NCI-H128 (cell line): ENCODE measurements at regions not wholly inside any gene's neighbourhood (a gene's known extent, or its start where the extent isn't known, plus 50 kb on each side); places are given as distances from the start of the nearest gene placed in this dataset.

Experiments used
- DNase-seq: peaks from one replicate; lab custom pipeline; 2025; ENCODE audit not compliant: unreplicated experiment; lab: John Stamatoyannopoulos, UW

DNA sequence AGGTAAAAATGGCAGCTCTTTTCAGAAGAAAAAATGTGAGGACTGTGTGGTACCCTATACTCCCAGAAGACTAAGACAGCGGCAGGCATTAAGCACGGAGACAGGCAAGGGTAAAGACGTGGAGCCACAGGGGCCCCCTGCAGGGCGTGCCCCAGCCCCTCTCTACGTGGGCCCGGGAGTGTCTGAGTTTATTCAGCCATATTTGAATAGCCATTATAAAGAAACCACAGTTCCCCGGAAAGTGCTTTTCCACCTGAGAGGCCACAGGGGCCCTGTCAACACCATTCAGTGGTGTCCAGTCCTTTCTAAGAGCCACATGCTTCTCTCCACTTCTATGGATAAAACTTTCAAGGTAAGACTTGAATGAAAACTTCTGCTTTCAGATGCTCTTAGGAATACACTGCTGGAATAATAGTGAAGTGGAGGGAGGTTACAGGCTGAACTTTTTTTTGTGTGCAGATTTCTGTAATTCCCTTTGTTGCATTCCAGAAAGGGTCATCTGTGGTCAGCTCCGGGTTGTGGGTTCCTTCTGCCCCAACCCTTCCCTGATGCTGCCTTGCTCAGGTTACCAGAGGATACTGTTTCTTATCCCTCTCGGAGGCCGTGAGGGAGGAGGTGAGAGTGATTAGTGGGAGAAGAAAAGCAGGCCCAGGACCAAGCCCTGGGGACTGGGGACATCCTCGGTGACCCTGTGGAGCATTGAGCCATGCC lies 58.4 kb downstream of the SLC25A47 start:
- DNase-seq = no peak

DNA sequence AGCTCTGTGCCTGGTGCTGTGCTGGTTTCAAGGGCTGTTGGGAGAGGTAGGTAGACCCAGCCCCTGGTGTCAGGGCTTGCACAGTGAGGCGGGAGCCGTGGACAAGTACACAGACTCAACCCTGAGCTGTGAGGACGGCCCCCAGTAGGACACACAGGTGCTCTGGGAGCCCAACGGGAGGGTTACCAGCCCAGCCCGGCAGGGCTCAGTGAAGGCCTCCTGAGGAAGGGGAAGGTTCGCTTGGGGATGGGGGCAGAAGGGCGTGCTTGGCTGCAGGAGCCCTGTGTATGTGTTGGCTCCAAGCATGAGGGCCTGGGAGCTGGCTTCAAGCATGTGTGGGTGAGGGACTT lies 58.9 kb downstream of the SLC25A47 start:
- DNase-seq = no peak

DNA sequence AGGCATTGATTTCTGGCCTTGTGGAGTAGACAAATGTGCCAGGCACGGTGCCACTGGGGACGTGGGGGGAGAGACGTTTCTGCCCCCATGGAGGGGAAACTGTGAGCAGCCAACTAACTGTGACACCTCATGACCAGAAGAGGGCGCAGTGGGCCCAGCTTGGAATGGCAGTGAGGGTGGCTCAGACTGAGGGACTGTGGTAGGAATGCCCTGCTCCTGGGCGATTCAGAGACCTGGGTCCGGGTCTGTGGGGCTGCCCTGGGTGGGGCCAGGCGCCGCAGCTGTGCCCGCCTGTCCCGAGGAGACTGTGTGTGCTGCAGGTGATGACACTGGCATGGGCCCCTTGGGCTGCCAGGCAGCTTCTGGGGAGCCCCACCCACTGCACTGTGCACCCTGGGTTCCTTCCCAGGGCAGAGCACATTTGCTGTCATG lies 60.6 kb downstream of the SLC25A47 start:
- DNase-seq = peak; percentile 63

DNA sequence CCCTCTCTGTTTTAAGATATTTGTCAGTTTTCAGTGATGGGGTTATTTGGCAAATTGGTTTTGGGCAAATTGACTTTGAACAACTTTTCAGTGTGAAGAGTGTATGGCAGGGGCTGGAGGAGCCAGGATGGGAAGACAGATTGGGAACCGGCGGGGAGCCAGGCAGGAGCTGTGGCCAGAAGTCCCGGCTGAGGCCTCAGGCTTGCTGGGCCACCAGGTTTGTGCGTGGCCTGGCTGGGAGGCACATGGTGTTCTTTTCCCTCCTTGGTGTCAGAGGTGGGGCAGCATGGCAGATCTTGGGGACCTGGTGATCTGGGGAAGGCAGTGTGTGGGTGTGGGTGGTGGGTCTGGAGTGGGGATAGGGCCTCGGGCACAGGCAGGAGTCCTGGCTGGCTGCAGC lies 61.1 kb downstream of the SLC25A47 start:
- no peak for DNase-seq

DNA sequence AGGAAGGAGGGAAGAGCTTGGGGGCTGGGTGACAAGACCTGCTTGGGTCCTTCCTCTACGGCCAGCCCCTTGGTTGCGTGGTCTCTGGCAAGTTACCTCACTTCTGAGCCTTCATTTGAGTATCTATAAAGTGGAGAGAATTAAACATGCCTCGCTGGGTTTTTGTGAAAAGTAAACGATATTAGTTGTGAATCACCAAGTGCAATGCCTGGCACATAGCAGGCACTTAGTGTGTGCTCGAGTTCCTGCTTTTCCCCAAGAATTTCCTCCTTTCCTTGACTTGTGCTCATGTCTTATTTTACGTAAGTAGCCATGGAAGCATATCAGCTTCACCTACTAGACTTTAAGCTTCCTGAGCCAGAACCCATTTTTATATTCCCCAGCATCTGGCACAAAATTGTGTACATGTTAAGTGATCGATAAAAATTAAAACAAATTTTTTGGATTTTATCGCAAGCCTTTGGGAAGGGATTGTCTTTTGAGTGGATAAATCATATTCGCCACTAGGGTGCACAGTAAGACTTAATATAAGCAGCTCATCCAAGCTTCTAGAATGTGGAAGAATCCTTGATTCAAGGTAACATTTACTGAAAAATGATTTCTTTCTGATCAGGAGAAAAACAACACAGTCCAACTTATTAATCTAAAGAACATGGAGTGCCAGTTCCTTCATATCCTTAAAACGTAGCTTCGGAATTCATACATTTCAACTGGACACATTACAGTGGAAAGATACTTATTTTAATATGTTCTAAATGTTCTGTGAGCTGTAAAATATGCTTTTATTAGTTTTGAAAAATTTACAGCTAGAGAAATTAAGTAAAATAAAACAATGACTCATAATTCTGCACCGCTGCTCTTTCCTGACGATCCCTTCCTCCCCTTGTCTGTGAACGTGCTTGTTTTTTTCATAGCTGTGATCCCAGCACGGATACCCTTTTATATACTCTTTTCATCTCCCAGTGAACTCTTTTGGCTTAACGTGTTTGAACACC lies 62.0 kb downstream of the SLC25A47 start:
- no peak for DNase-seq

DNA sequence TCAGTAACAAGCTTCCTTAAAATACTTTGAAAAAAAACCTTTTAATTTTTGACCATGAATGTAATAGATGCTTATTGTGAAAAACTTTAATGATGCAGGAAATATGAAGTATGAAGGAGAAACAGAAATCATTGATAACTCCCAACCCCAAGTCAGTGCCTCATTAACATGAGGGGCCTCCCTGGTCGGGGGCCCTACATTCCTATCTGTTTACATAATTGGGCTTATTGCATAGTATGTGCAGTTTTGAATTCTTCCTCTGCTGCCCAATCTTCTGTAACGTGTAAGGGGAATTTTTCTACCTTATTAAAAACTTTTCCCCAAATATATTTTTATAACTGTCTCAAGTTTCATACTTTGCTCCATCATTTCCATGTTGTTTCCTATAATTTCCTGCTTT lies 63.0 kb downstream of the SLC25A47 start:
- no peak for DNase-seq

DNA sequence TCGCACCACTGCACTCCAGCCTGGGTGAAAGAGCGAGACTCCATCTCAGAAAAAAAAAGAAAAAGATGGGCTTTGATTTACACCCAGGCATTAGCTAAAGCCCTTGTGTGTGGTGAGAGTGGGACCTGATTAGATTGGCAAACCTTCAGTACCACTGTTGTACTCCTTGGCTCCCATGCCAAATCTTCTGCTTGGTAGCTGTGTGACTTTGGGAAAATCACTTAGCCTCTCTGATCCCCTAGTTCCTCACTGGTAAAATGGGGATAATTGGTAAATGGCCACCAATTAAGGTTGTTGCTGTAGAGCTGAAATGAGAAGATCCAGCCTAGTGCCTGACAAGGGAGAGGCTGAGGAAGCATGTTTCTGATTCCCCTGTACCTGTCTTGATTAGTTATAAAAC lies 63.7 kb downstream of the SLC25A47 start:
- DNase-seq = no peak

DNA sequence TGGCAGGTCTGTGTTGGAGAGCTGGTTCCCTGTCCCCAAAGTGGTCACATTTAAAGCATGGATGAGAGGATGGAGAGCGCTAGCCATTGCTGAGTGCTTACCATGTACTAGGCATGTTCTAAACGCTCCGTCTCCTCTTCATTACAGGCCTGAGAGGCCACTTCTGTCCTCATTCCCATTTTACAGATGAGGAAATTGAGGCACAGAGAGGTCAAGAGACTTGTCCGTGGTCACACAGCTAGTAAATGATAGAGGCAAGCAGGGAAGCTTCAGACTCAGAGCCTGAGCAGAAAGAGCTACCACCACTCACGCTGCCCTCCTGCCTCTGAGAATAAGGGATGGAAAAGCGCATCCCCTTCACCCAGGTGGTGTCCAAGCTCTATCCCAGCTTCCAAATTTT lies 64.3 kb downstream of the SLC25A47 start:
- DNase-seq = no peak

DNA sequence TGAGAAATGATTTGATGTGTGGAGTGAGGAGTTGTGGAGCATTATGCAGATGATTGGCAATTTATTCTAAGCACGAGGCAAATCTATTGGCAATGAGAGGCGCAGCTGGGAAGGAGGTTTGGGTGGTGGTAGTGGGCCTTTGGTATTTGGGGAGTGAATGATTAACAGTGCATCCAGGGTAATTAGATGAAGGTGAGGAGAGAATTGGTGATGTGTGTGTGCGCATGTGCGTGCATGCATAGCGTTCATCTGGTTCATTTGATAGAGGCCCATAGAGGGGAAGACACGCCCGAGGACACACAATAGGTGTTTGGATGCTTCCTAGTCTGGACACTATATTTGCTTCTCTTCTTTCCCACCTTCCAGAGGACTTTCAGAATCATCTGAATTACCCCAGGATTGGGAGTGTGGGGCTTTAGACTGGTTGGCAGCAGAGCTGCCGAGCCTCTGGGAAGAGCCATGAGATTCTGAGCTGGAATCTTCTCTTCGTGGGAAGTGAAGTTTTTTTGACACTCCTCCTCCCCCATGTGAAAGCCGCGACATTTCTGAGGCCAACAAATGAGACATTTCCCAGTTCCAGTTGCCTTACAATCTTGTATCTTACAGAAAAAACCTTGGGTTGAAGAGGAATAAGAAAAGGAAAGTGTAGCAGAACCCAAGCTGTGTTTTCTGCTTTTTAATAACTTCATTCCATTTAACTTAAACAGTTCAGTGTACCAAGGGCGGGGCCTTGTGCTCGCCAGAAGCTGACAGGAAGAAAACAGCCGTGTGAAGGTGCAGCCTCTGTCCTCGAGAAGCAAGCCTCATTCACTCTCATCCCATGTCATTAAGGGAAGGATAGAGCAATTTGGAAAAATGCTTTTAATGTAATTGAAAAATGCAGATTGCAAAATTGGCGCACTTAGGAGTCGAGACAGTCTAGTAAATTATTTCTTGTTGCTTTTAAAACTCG lies 65.2 kb downstream of the SLC25A47 start:
- DNase-seq = no peak

DNA sequence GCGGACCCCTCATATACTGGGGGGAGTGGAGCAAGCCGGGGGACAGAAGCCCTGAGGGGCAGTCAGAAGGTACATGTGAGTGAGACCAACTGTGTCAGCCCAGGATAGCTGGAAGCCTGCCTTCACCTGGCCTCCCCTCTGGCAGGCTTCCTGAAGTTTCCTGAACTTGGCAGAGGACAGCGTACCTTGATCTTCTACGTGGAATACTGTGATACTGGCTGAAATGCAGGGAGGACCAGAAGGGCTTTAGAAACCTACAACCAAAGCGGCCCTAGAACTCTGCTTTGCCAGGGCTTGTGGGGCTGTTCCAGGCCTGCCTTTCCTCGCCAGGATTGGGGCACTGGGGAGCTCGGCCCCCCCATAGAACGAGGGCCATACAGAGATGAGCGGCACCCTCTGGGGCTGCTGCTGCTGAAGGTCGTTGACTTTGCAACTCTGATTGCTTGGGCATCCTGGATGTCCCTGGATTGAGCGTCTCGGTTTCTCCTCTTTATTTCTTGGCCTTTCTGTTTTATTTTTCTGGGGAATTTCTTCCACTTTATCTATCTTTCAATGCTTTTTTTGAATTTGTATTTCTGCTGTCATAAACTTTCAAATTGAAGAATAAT lies 66.5 kb downstream of the SLC25A47 start:
- no peak for DNase-seq

DNA sequence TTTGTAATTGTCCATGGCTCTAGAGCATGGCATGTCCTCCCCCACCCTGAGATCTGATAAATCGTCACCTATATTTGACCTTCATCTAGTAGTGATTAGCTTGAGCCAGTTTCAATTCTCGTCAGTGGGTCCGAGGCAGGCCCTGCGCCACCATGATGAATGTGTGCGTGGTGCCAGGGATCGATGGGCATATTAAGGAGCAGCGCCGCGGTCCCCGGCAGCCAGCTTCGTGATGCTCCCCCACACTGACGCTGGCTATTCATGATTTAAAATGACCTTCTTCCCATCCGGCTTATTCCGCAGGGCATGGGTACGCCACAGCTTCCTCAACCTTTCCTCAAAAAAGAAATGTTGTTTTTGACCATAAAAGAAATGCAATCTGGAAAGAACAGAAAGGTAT lies 68.0 kb downstream of the SLC25A47 start:
- DNase-seq = no peak

DNA sequence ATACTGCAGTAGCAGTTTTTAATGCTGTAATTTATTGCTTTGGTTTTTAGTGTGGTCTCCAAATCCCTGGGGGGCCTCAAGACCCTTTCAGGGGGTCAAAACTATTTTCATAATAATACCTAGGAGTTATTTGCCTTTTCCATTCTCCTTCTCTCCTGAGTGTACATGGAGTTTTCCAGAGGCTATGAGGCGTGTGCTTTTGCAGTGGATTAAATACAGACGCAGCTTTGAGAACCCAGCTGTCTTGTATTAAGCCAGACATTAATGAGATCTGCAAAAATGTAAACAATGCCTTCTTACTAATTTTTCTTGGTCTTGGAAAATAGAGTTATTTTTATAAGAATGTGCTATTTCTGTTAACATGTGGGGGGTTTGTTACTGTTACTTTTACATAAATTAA lies 68.6 kb downstream of the SLC25A47 start:
- no peak for DNase-seq

DNA sequence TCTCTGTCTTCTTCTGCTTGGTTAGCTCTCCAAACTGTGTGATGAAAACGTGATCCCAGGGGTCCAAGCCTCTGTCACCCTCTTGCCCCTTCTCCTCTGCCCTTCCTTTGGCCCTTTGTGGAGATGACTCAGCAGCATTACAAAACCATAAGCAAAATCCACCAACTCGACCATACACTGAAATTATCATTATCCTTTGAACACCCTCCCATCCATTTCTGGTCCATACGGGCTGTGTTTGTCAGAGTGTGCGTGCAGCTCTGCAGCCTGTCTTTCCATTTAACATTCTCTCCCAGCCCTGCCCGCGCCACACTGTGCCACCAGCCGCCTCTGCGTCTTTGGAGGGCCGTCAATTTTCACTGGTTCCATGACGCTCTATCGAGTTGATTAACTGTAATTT lies 69.2 kb downstream of the SLC25A47 start:
- DNase-seq = no peak

DNA sequence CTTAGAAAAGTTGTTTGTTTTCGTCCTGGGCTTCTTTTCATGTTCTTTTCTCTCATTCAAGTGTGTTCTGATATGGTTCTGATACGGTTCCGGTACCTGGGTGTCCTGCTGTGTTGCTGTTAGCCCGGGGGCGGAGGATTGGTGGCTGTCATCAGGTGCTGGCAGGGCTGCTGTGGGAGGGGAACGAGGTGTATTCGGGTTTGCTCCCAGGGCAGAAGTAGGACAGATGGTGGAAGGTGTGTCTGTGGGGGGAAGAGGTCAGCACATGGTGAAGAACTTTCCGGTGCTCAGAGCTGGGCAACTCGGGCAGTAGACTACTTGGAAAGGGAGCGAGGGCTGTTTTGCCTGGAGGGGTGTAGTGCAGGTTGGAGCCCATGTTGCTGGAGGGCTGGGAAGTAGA lies 70.2 kb downstream of the SLC25A47 start:
- DNase-seq = no peak

DNA sequence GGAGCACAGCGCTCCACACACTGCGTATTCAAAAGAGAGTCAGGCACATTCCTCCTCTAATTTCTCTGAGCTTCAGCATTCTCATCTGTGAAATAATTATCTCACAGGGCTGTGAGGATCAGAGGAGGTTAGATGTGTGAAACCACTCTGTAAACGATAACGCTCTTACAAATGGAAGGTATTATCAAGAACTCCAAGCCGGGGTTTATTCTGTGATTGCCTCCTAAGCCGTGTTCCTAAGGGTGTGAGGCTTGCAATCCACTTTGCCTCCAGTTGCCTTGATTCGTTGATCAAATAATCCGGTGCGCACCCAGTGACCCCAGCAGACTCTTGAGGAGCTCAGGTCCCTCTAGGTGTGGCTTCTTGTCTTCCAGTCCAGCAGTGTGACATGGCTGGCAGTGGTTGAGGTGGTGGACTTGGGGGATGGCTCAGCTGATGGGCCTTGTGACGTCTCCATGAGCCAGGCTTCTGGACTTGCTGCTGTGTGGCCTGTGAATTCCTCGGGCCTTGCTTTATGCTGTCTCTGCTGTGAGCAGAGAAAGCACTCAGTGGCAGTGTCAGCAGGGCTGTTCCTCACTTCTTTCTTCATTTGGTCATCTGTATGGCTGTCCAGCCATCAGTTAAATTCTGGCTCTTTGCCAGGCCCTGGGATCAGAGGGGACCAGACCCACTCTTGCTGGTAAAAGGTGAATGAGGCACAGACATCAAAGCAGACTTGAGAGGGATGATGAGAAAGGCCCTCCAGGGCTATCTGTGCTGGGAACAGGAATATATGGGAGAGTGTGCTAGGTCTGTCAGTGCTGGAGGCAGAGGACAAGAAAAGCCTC lies 71.0 kb downstream of the SLC25A47 start:
- no peak for DNase-seq

DNA sequence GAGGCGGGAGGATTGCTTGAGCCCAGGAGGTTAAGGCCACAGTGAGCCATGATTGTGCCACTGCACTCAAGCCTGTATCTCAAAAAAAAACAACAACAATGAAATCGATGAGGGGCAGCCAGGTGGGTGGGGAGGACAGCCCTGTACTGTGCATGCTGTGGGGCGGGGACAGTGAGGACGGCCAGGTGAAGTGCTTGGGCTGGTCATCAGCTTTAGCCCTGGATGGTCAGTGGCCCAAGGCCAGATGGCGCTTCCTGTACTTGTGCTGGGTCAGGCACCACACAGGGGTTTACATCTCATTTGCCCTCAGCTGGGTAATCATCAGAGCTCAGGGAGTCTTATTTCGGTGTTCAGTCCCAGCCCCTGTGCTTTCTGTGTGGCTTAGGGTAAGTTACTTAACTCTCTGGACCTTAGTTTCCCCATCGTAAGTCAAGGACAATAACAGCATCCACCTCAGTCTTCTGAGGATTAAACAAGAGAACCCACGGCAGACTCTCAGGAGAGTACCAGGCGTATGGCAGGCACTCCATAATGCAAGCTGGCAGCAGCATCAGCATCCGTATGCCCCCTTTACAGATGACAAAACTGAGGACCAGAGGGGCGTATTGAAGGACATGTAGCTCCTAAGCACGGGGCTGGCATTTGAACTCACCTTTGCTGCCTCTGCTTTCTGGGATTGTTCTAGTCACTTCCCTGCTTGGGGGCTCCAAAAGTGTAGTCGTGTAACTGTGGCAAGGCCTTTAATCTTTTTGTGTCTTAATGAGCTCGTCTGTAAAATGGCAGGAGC lies 71.9 kb downstream of the SLC25A47 start:
- no peak for DNase-seq

DNA sequence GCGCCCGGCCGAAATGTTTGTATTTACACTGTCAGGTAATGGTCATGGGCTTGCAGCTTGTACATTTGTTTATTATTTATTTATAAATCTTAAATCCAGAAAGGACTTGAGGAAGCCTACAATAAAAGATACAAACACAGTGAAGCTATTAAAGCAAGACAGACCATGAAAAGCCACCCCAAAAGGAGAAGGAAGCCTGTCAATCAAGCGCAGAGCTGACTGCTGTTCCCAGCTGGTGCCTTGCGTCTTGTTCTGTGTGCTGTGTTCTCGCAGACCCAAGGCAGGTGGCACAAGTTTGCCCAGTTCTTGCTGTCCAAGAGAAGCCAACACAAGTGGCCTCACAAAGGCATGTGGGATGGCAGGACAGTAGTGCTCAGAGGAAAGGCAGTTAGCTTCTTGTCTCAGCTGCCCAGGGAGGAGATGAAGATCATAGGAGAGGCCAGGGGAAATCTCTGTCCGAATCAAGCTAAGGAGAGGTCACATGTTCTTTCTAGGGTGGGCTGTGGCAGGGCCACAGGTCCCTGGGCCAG lies 73.2 kb downstream of the SLC25A47 start:
- DNase-seq = no peak

DNA sequence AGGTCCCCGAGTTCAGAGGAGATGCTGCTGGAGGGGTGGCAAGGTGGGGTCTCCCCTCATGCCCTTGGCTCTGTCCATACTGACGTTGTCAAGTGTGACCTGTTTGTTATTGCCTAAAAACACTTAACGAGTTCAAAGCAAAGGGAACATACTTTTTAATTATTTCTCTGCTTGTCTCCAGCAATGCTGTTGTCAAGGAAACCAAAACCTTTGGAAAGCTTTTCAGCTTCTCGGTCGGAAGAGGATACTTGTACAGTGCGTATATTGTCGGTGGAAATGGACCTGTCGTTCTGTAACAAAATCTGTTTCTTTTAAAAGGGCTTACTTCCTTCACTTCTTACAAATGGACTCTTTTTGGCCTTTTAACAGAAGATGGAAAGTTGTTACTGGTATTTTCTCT lies 73.9 kb downstream of the SLC25A47 start:
- no peak for DNase-seq

DNA sequence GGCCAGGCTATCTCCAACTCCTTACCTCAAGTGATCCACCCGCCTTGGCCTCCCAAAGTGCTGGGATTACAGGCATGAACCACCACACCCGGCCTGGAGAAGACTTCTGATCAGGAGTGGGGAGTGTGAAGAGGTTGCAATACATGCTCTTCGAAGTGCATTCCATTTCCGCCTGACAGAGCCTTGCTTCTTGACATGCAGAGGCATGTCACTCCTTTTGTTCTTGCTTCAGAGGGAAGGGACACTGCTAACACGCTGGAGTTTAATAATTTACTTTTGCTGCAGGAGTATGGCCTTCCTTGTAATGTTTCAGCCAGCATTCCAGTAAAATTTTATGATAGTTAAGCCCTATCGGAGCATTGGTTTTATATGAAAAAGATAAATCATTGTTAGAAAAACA lies 74.9 kb downstream of the SLC25A47 start:
- DNase-seq = no peak
